Natural killer cell (primary cell): ENCODE measurements at regions not wholly inside any gene's neighbourhood (a gene's known extent, or its start where the extent isn't known, plus 50 kb on each side); places are given as distances from the start of the nearest gene placed in this dataset.

Source experiments
- ATAC-seq, 3 donors: fragments of 150-1000 bp in 2 of 3; fragments of 200-7000 bp in 1 of 3; cut with Tn5 transposase; 1 replicate in 1 of 3; 2 replicates in 2 of 3; pipeline ENCODE4 v1.10.0; 2021; ENCODE audit warnings: mild to moderate bottlenecking in 2 of 3, moderate library complexity in 2 of 3
- DNase-seq, 2 donors: peaks; one replicate each; pipeline versions ENCODE4 v3.0.0 to v3.0.0-alpha.2; 2013 to 2021; ENCODE audit warnings: mixed read lengths in 1 of 2
- H3K27ac ChIP-seq: one replicate; pipeline ENCODE4 v1.5.1; 2013; ENCODE audit warnings: mild to moderate bottlenecking, low read length
- H3K27me3 ChIP-seq: one replicate; pipeline ENCODE4 v1.6.1; 2013; ENCODE audit warnings: low read length; ENCODE audit not compliant: control insufficient read depth, insufficient read depth
- H3K36me3 ChIP-seq: one replicate; pipeline ENCODE4 v1.6.1; 2013; ENCODE audit warnings: low read length; ENCODE audit not compliant: control insufficient read depth, insufficient read depth
- H3K4me1 ChIP-seq: one replicate; pipeline ENCODE4 v1.6.1; 2013; ENCODE audit warnings: low read length; ENCODE audit not compliant: control insufficient read depth, insufficient read depth
- H3K4me3 ChIP-seq: one replicate; pipeline ENCODE4 v1.5.1; 2013; ENCODE audit warnings: low read length
- H3K9me3 ChIP-seq: one replicate; pipeline ENCODE4 v1.6.1; 2013; ENCODE audit warnings: low read length; ENCODE audit not compliant: control insufficient read depth, insufficient read depth
- H3K27ac Mint-ChIP-seq, 2 donors: one replicate each; pipeline ENCODE4 v1.8.0; 2022; ENCODE audit warnings: mild to moderate bottlenecking in 2 of 2, mixed read lengths in 2 of 2, moderate library complexity in 1 of 2
- H3K27me3 Mint-ChIP-seq, 2 donors: one replicate each; pipeline ENCODE4 v1.8.0; 2022; ENCODE audit warnings: low read depth in 2 of 2, mixed read lengths in 2 of 2
- H3K36me3 Mint-ChIP-seq: one replicate; pipeline ENCODE4 v1.8.0; 2022; ENCODE audit warnings: mixed read lengths
- H3K4me1 Mint-ChIP-seq, 2 donors: one replicate each; pipeline ENCODE4 v1.8.0; 2022; ENCODE audit warnings: mixed read lengths in 2 of 2
- H3K4me3 Mint-ChIP-seq: one replicate; pipeline ENCODE4 v1.8.0; 2022; ENCODE audit warnings: mild to moderate bottlenecking, moderate library complexity, mixed read lengths
- H3K9me3 Mint-ChIP-seq, 2 donors: one replicate each; pipeline ENCODE4 v1.8.0; 2022; ENCODE audit warnings: mixed read lengths in 2 of 2
- WGBS: methylation state at CpG from one replicate; pipeline ENCODE4 v1.1.7; 2013; ENCODE audit warnings: missing lambda C conversion rate; ENCODE audit not compliant: insufficient coverage; 5-methylcytosine and 5-hydroxymethylcytosine counted together
- intact Hi-C: fragments of 100-400 bp; cut with micrococcal nuclease; formaldehyde crosslinking; loops from one replicate; pipeline ENCODE4 v1.14.2; 2022
- TF ChIP-seq, protein P1 (sequence below): fragments of 200-600 bp; IDR thresholded peaks from one replicate; pipeline ENCODE4 v1.8.0; 2022; ENCODE audit warnings: antibody characterized with exemption

DNA sequence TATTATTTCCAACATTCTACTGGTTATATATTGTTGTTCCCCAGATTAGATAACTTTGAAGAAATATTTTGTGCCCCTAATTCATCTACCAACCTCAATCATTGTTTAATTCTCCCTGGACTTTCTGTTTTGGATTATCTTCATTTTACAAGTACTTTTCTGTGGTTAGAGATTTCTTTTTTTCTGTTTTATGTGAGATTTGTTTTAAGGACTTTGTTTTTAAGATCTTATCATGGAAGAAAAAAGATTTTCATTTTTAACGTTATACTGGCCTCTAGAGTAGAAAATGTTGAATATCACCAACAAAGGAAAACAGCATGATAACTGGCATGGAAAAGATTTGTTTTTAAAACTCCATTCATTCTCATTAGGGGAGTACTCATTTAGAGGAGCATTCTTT, 210.9 kb upstream of the KCNMB2 start:
- Mint-ChIP-seq H3K4me3 (no peak overlapping the region), H3K9me3 (no peaks in the 10 kb centered on the region), H3K36me3 (no peaks in the 10 kb centered on the region), H3K27me3 (peaks cover 0 to 3% of the 10 kb centered on the region in 2 donors), H3K4me1 (no peaks in the 10 kb centered on the region), H3K27ac (no peak overlapping the region)
- H3K9me3 ChIP-seq: no peaks in the 10 kb centered on the region
- no peak overlapping the region for H3K27ac ChIP-seq
- no peaks in the 10 kb centered on the region for H3K27me3 ChIP-seq
- no peaks in the 10 kb centered on the region for H3K36me3 ChIP-seq
- no peaks in the 10 kb centered on the region for H3K4me1 ChIP-seq
- DNase-seq (peak in 1 of 2 donors; percentile 9), ATAC-seq (no peak)
- TF ChIP-seq, protein P1, sequence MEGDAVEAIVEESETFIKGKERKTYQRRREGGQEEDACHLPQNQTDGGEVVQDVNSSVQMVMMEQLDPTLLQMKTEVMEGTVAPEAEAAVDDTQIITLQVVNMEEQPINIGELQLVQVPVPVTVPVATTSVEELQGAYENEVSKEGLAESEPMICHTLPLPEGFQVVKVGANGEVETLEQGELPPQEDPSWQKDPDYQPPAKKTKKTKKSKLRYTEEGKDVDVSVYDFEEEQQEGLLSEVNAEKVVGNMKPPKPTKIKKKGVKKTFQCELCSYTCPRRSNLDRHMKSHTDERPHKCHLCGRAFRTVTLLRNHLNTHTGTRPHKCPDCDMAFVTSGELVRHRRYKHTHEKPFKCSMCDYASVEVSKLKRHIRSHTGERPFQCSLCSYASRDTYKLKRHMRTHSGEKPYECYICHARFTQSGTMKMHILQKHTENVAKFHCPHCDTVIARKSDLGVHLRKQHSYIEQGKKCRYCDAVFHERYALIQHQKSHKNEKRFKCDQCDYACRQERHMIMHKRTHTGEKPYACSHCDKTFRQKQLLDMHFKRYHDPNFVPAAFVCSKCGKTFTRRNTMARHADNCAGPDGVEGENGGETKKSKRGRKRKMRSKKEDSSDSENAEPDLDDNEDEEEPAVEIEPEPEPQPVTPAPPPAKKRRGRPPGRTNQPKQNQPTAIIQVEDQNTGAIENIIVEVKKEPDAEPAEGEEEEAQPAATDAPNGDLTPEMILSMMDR: no peak
- H3K4me3 ChIP-seq: no peak overlapping the region
- no CpG with 5 or more reads among the region's 1 CpG for WGBS
- intact Hi-C loops: loop anchor here (5.0 kb wide), 1 partner anchor 1453 kb away; no protein-coding TSS in a partner anchor

DNA sequence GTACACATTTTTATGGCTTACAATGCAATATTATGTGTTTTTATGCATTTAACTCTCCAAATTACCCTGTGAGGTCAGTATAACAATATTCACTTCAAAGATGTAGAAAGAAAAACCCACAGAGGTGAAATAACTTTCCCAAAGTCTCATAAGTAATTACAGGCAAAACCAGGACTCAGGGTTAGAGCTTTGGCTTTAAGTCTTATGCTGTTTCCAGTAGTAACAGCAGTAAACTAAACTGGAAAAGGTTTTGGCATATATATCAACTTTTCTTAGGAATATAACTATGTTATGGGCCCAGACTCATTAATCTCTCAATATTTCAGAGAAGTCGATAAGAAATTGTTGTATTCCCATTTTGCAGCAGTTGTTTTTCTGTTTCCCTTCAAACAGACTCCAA, 206.3 kb upstream of the KCNMB2 start:
- H3K27me3 ChIP-seq: no peaks in the 10 kb centered on the region
- H3K9me3 Mint-ChIP-seq: no peaks in the 10 kb centered on the region
- no peak overlapping the region for H3K4me3 Mint-ChIP-seq
- TF ChIP-seq, protein P1: no peak
- 87% methylated on average over 1 of the region's 1 CpG for WGBS
- no peaks in the 10 kb centered on the region for H3K36me3 ChIP-seq
- H3K4me1 Mint-ChIP-seq: no peaks in the 10 kb centered on the region
- no peak for ATAC-seq
- H3K9me3 ChIP-seq: no peaks in the 10 kb centered on the region
- no peak for DNase-seq
- no peaks in the 10 kb centered on the region for H3K36me3 Mint-ChIP-seq
- no peaks in the 10 kb centered on the region for H3K4me1 ChIP-seq
- H3K27ac ChIP-seq: no peak overlapping the region
- intact Hi-C loops: loop anchor here (5.0 kb wide), 1 partner anchor 1458 kb away; no protein-coding TSS in a partner anchor
- H3K27ac Mint-ChIP-seq: no peak overlapping the region
- no peak overlapping the region for H3K4me3 ChIP-seq
- H3K27me3 Mint-ChIP-seq: peaks cover 0 to 6% of the 10 kb centered on the region in 2 donors

DNA sequence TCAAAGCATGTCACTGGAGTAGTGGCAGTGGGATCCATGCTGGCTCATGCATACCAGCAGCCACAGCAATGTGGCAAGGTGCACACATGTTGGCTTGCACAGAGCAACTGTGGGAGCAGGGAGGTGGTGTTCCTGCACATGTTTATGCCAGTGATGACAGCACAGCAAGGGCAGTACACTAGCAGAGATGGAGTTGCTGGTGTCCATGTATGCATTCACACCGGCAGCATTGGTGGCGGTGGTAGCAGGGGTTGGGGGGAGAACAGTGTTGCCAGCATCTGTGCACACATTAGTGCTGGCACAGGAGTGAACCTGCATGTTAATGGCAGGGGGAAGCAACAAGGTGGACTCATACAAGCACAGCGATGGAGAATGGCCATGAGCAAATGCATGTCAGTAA, 202.0 kb upstream of the KCNMB2 start:
- H3K27me3 ChIP-seq: no peaks in the 10 kb centered on the region
- no peaks in the 10 kb centered on the region for H3K9me3 ChIP-seq
- no peaks in the 10 kb centered on the region for H3K36me3 ChIP-seq
- H3K4me3 Mint-ChIP-seq: no peak overlapping the region
- intact Hi-C loops: no loop called here
- no peak overlapping the region for H3K27ac ChIP-seq
- no peak overlapping the region for H3K27ac Mint-ChIP-seq
- TF ChIP-seq, protein P1: no peak
- H3K9me3 Mint-ChIP-seq: no peaks in the 10 kb centered on the region
- H3K4me3 ChIP-seq: no peak overlapping the region
- 99% methylated on average over 3 of the region's 3 CpGs for WGBS
- no peaks in the 10 kb centered on the region for H3K4me1 Mint-ChIP-seq
- DNase-seq: no peak
- no peaks in the 10 kb centered on the region for H3K4me1 ChIP-seq
- no peak for ATAC-seq
- no peaks in the 10 kb centered on the region for H3K36me3 Mint-ChIP-seq
- peaks cover 3 to 8% of the 10 kb centered on the region in 2 donors for H3K27me3 Mint-ChIP-seq

DNA sequence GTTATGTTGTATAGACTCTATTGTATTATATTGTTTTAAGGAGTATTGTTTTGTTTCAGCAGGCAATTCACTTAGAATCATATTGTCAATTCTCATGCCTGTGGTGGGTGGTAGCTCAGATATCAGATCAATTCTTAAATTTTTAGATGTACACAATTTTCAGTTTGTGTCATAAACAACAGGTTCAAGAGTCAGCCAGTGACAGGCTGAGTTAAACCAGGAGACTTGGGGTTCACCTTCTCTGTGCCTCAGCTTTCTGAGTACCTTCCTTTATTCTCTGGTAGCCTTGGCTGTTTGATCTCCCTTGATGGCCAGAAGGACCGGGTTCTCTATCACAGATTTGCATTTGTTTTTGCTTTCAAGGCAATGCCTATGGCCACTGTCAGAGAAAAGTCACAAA, 199.9 kb upstream of the KCNMB2 start:
- no peaks in the 10 kb centered on the region for H3K4me1 ChIP-seq
- H3K27me3 ChIP-seq: no peaks in the 10 kb centered on the region
- H3K27me3 Mint-ChIP-seq: peaks cover 3 to 8% of the 10 kb centered on the region in 2 donors
- no peaks in the 10 kb centered on the region for H3K36me3 Mint-ChIP-seq
- H3K36me3 ChIP-seq: no peaks in the 10 kb centered on the region
- intact Hi-C loops: no loop called here
- H3K27ac ChIP-seq: no peak overlapping the region
- WGBS: 85% methylated on average over 1 of the region's 1 CpG
- no peak overlapping the region for H3K4me3 ChIP-seq
- H3K27ac Mint-ChIP-seq: no peak overlapping the region
- H3K4me3 Mint-ChIP-seq: no peak overlapping the region
- ATAC-seq (no peak), DNase-seq (no peak)
- H3K4me1 Mint-ChIP-seq: no peaks in the 10 kb centered on the region
- TF ChIP-seq, protein P1: no peak
- H3K9me3 ChIP-seq: no peaks in the 10 kb centered on the region
- H3K9me3 Mint-ChIP-seq: no peaks in the 10 kb centered on the region
